Kidney glomerular epithelial cell (primary cell): ENCODE measurements at regions not wholly inside any gene's neighbourhood (a gene's known extent, or its start where the extent isn't known, plus 50 kb on each side); places are given as distances from the start of the nearest gene placed in this dataset.
"Not testable (repeated sequence)": the region's sequence is repeated elsewhere in the genome, so short reads cannot be mapped to it uniquely, and the experiment has no call there.

Experiments used
- DNase-seq: peaks from one replicate; lab custom pipeline; 2025; lab: John Stamatoyannopoulos, UW

DNA sequence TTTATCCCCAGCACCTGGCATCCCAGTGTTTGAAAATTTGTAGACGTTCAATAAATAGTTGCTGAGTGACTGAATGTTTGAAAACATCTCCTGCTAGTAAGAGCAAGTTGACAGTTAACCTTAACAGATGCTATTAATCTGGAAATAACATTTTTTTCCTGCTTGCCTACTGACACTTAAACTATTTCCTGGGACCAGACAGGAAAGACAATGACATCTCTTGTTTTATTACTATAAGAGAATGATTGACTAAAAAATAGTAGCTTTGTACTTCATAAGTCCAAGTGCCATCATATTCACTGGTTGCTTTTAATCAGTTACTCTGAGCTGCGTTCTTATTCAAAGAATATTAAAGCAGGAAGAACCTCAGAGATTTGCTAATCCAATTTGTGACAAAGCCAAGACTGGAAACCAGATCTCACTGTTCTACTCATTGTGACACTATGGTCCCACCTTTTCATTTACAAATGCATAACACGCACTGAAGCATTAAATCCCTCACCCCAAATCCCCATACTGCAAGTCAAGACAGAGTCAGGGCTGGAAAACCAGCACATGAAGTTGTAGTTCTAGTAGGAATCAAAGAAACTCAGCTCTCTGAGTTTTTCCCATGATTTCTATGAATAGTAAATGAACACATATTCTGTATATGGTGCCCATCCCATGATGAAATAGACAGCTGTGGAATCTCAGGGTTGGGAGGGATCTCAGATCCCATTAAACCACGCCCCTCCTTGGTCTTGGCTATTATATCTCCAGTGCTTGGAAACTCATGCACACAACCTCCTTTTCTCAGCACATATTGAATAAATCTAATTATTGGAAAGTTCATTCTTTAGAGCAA is 212.7 kb upstream of the P2RY1 start:
- DNase-seq, result no peak

DNA sequence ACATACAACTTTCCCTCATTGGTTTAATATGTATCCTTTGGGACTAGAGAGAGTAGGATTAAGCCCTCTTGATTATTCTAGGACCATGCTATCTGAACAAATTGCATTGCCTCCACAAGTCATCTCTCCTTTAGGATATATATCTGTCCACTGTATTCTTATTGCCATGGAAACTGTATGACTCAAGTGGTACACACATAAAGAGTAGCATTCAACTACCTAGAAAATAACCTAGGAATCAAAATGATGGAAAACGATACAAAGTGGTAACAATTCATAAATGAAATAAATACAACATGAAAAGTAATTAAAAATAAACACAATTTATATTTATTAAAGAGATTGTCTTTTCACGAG is 212.1 kb upstream of the P2RY1 start:
- no peak for DNase-seq

DNA sequence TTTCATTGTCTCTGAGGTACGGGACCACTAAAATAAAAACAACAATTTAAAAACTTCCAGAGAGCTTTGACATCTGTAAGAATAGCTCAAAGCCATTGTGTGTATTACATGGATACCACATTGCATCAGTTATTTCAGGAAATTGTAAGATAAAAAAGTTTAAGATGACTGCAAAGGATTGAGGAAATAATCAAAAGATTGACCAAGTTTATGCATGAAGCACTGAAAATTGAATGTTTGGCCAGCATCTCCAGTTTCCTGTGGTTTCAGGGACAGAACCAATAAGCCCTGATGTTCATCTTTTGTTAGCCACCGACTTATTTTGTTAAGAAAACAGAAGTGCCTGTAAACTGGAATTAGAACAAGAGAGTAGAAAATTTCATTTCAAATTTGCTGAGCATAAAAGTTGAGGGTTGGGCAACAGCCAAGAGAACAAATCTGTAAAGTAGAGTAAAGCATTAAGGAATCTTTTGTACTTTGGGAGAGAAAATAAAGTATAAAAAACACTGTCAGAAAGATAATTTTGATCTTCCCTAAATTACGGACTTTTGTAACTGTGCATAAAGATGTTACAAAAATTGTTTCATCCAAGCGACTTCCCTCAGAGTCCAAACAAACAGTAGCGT is 211.5 kb upstream of the P2RY1 start:
- no peak for DNase-seq

DNA sequence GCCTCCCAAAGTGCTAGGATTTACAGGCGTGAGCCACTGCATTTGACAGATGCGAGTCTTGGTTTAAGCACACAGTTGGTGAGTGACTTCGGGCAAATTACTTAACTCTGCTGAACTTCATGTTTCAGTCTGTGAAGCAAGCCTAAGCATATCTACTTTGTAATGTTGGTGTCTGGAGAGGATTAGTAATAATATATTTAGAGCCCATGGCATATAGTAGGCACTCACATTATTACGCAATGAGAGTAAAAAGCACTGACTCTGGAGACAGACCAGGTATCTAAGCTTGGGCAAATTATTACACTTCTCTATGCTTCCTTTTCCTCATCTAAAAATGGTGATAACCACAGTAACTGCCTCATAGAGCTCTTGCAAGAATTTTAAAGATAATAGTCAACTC is 208.7 kb upstream of the P2RY1 start:
- no peak for DNase-seq

DNA sequence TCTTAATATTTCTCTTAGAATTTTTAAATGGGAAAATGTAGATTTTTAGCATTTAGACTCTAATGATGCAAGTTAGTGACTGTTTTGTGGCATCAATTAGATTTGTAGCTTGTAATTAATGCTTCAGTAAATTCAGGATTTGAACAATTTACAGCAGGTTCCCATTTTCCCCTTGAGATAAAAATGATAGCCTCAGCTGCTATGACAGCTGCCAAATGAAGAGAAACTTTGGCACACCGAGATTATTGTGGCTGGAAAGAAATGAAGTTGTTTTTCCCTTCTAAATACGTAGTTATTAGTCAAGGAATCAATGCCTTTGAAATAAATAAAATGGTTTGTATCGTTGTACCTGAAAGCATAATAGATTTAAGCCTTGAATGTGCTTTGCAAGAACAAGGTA is 206.4 kb upstream of the P2RY1 start:
- DNase-seq, result no peak

DNA sequence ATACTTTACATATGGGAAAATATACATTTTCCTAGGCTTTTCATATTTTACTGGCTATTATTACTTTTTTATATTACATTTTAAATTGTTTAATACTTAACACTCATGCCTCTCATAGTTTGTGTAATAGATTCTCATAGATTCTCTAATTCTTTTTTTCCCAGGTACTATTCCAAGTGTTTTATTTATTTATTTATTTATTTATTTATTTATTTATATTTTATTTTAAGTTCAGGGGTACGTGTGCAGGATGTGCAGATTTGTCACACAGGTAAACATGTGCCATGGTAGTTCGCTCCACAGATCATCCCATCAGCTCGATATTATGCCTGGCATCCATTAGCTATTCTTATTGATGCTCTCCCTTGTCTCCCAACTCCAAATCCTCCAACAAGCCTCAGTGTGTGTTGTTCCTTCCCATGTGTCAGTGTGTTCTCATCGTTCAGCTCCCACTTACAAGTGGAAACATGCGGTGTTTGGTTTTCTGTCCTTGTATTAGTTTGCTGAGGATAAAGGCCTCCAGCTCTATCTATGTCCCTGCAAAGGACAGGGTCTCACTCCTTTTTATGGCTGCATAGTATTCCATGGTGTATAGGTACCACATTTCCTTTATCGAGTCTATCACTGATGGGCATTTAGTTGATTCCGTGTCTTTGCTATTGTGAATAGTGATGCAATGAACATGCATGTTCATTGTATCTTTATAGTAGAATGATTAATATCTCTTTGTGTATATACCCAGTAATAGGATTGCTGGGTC is 205.4 kb upstream of the P2RY1 start:
- no peak for DNase-seq

DNA sequence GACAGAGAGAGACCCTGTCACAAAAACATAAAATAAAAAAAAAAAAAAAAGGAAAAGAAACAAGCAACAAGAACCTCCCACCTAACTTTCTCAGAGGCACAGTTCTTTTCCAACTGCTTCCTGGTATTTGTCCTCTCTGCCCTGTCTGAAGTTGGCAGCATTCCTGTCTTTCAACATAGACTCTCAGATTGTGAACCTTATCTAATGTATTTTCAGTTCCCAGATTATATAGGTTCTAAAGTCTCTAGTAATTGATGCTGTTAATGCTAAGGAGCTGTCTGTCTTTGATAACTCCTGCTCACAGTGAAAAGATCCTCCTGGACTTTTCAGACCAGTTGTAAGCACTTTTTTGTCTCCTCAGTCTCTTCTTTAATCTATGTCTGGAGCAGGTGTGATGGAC is 199.5 kb upstream of the P2RY1 start:
- no peak for DNase-seq

DNA sequence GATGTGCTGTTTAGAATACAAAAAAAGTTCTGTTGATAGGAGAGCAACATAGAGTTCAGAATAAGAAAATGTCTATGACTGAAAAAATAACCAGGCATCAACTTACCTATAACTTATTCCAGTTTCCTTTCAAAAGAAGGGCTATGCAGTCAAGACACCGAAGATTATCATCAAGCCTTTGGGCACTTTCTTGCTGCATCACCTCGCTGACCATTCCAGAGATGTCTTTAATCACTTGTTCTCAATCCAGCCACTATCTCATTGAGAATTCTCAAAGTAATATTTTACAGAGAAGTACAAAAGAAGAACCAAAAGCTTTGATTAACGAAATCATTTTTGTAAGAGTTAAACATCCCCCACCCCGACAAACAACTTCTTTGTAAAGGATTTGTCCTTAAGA is 198.3 kb upstream of the P2RY1 start:
- no peak for DNase-seq

DNA sequence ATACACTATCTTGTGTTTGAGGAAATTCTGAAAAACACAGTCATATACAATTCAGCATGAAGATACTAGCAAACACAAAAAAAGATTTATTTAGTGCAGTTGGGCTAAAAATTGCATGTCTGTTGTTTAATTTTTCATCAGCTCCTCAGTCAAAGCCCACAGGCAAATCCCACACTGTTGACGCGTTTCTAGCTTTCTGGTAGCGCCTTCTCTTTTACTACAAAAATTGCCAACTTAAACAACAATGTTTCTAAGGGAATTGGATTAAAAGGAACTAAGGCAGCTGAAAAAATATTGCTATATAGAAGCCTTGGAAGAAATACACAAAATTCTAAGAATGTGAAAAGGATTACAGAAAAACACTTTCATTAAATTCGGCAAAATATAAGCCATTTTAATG is 196.7 kb upstream of the P2RY1 start:
- DNase-seq, result no peak

DNA sequence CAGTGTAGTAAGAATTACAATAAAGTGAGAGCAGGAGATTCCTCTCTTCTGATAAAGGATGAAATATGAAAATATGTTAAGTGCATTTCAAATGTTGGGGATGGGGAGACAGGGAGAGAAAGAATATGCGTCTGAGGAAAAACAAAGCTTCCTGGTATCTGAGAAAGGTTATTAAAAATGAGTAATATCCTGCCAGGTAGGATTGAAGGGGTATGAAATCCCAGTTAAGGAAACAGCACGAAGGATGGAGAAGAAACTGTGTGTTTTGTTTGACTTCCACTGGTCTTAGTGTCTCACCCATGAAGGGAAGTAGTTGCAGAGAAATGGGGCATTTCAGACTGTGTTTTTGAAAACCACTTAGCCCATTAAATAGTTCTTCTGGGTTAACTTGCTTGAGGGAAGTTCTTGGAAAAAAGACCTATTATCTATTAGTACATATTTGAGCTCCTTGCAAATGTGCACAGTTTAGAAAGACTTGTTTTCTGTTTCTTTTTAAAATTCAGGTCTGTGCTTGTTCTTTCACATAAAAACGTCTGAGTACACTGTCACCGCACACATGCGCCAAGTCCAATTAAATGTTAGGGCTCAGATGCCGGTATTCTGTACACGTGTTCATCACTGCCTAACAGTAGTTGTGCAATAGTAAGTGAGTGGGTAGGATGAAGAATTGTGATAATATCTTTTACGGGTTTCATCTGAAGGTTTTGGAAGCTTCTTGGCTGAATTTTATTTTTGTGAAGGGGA is 196.1 kb upstream of the P2RY1 start:
- DNase-seq, result no peak

DNA sequence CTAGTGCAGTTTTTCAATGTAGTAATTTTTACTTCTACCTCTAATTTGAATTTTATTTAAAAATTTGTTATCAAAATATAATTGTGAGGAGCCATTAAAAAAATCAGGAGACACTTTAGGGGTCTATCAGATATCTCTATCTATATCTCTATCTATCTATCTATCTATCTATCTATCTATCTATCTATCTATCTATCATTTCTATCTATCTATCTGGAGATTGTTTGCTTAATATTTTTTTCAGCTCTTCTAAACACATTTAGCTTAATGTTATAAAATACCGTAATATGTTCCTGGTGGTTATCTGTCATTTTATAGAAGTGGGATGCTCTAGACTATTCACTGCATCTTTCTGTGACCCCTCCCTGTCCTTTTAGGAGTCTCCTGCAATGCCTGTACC is 193.7 kb upstream of the P2RY1 start:
- no peak for DNase-seq

DNA sequence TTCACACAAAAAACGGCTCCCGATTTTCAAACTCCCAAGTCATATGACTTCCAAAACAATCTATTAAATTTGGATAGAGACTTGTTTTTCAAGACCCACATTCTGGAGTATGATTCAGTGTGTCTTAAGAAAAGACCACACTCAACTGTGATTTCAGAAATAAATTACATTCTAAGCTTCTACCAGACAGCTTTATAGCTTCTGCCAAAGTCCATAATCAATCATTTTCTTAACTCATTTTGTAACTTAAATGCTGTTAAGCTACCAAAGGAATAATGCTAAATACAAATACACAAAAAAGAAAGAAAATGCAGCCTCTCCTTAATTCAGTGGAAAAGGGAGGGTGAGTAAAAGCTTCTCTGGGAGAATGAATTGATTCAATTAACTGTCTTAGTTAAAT is 192.3 kb upstream of the P2RY1 start:
- no peak for DNase-seq

DNA sequence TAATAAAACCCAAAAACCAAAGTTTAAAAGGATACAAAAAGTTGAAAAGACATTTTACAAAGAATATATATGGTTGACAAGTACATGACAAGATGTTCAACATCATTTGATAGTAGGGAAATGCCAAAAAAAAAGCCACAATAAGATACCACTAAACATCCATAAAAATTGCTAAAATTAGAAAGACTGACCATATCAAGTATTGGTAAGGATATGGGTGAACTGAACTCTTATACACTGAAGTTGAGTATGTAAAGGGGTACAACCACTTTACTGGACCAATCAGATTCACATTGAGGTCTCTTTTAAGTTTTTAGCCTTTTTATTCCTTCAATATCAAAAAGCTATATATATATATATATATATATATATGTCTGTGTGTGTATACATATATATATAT is 190.5 kb upstream of the P2RY1 start:
- no peak for DNase-seq

DNA sequence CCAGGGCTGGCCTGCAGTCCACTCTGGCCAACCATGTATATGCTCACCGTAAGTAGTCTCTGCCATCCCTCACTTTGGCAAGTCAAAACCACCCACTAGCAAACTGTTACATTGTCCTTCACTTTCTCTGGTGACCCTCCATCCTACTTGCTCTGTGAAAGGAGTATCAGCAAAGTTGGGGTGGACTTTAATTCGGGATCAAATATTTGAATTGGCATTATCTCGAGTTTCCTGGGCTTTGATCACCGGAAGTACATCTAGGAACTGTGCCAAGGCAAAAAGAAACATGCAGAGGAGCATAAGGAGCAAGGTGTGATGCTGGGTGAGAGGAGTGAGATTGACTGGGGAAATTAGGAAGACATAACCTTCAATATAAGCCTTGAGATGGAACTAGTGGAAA is 188.9 kb upstream of the P2RY1 start:
- DNase-seq, result no peak

DNA sequence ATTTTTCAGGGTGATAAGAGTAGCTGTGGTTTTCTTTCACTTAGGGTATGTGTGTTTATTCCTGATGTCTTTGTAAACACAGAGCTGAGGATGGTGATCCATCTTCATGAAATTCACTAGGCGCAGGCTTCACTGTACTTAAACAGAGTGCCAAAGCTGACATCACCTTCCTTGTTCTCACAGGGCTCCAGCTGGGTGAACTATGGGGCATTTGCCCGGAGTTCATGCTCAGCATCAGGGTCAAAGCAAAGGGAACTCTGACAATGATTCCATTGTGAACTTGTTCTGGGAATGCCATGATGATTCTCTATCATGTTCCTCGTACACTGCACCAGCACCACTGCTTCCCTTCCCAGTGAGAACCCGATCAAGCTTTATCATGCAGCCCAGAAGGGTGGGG is 184.8 kb upstream of the P2RY1 start:
- no peak for DNase-seq

DNA sequence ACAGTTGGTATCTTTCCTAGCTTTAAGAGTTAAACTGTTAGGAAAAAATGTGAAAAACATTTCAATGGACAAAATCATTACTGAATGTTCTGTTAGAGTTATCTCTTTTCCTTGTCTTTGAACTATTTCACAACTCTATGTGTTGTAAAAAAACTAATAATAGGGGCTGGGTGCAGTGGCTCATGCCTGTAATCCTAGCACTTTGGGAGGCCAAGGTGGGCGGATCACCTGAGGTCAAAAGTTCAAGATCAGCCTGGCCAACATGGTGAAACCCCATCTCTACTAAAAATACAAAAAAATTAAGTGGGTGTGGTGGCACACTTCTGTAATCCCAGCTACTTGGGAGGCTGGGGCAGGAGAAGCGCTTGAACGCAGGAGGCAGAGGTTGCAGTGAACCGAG is 184.0 kb upstream of the P2RY1 start:
- DNase-seq, result not testable (repeated sequence)

DNA sequence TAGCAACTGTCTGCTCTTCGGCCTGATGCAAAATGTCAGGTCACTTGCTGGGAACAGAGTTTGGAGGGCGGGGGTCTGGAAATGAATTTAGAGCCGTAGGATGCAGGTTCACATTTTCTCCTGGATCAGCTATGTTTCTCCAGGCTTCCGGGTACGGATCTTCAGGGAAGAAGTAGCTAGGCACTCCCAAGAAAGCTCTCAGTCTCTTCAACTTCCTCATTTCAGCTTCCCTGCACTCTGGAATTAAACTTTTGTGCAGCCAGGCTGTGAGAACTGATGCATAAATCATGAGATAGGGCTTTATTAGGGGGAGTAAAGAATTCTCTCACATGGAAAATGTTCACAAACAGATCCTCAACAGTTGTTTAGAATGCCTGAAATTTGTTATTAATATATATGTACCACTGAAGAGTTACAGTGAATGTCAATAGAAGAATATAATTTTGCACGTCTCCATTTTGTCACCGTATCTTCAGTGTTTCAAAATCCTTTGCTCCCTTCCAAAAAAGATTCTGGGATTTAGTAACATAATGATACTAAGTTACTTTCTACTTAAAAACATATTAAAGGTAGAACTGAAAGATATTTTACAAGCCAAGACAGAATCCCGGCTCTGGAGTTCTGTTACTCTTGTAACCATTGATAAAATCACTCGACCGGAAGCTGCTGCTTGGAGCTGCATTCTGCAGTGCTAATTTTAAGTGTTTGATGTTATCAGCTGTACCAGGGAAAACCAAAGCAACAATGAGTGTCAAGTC is 178.5 kb upstream of the P2RY1 start:
- DNase-seq, result no peak

DNA sequence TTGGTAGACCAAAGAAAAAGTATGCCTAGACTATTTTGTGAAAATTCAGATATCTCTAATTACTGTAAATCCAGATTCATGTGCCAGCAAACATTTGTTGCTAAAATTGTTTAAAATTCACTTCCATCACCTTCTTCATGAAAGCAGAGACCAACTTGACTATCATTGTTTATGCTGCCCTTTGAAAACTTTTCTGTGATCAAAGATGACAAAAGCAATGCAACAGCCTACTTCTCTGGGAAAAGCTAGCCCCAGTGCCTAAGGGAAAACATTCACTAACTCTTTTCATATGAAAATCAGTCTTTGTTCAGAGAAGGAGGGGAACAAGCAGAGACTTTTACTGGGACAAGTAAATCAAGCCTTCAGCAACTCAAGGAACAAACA is 178.0 kb upstream of the P2RY1 start:
- DNase-seq, result no peak

DNA sequence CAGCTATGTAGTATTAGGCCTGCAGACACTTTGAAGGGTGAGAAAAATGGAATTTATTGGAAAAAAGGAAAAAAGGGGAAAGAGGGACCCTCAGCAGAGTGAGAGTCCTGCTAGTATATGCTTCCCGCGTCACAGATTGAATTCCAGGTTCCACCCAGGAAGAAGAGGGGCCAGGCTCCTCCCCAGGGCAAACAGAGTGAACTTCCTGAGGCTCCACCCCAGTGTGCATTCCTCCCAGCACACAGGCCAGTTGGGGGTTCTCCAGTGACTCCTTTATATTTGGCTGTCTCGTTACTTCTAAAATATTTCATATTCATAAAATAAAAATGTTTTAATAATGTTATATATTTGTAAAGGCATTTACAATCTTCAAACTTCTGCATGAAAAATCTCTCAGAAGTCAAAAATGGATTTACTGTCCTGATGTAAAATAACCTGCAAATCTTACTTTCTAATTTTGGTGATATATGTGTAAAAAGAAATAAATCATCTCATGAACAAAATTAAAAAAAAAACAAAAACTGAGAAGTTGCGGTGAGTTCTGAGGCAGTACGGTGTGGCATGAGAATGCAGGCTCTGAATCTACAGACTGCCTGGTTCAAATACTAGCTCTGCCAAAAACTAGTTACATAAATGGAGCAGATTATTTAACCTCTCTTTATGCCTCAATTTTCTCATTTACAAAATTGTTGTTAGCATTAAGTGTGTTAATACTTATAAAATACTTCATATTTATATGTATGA is 175.8 kb upstream of the P2RY1 start:
- no peak for DNase-seq

DNA sequence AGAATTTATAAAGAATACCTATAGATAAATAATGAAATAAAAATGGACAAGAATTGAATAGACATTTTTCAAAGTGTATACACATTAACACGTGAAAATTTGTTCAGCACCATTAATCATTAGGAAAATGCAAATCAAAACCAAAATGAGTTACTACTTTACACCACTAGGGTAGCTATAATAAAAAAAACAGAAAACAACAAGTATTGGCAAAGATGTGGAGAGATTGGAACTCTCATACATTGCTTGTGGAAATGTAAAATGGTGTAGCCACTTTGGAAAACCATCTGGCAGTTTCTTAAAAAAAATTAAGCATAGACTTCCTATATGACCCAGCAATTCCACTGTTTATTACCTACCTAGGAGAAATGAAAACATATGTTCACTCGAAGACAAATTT is 172.8 kb upstream of the P2RY1 start:
- no peak for DNase-seq

DNA sequence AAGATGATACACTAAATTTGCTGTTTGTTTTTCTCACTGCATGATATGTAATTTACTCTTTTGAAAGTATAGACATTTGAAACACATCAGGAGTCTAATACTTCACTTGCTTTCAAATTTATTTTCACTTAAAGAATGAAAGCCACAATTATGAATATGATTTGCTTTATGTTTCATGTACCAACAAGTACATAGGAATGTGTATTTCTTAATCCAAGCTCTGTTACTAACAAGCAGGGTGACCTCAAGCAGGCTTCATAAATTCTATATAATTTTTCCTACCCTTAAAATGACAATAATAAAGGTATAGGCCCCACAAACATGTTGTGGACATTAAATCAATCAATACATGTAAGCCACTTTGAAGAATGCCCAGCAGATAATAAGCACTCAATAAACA is 170.2 kb upstream of the P2RY1 start:
- DNase-seq, result no peak
